NCI-H345 treated with DMSO at 0.1 percent for 48 hours (cell line): ENCODE measurements at regions not wholly inside any gene's neighbourhood (a gene's known extent, or its start where the extent isn't known, plus 50 kb on each side); places are given as distances from the start of the nearest gene placed in this dataset.

Source experiments
- DNase-seq: peaks from one replicate; lab custom pipeline; 2025; ENCODE audit not compliant: unreplicated experiment; lab: John Stamatoyannopoulos, UW

- DNase-seq, result peak; percentile 1
Observed at GRCh38 chr7:32150589-32150988, 80.4 kb upstream of the PDE1C start.

- no peak for DNase-seq
Observed at GRCh38 chr7:32150039-32150438, 79.8 kb upstream of the PDE1C start.

GRCh38 chr7:32147546-32148268 is 77.5 kb upstream of the PDE1C start:
- DNase-seq, result no peak

- no peak for DNase-seq
Observed at GRCh38 chr7:32145911-32146310, 75.7 kb upstream of the PDE1C start.

- DNase-seq, result no peak
Observed at GRCh38 chr7:32144676-32145075, 74.5 kb upstream of the PDE1C start.

GRCh38 chr7:32143301-32143700 is 73.1 kb upstream of the PDE1C start:
- DNase-seq, result no peak

GRCh38 chr7:32142649-32143048 is 72.4 kb upstream of the PDE1C start:
- no peak for DNase-seq

GRCh38 chr7:32140210-32140939 is 70.2 kb upstream of the PDE1C start:
- no peak for DNase-seq

GRCh38 chr7:32137059-32137458 is 66.9 kb upstream of the PDE1C start:
- DNase-seq, result no peak

- DNase-seq, result no peak
Observed at GRCh38 chr7:32131091-32131490, 60.9 kb upstream of the PDE1C start.

- no peak for DNase-seq
Observed at GRCh38 chr7:32126843-32127242, 56.6 kb upstream of the PDE1C start.
